Ishikawa (cell line): ENCODE measurements at regions not wholly inside any gene's neighbourhood (a gene's known extent, or its start where the extent isn't known, plus 50 kb on each side); places are given as distances from the start of the nearest gene placed in this dataset.

Experiments
- CREB1 ChIP-seq: IDR thresholded peaks from 2 replicates; pipeline ENCODE4 v1.6.1; 2012; ENCODE audit warnings: low read depth
- EGR1 ChIP-seq: IDR thresholded peaks from 2 replicates; pipeline ENCODE4 v1.6.1; 2012
- EP300 ChIP-seq: IDR thresholded peaks from 2 replicates; pipeline ENCODE4 v1.6.1; 2012; ENCODE audit warnings: borderline replicate concordance
- MAX ChIP-seq: IDR thresholded peaks from 2 replicates; pipeline ENCODE4 v1.6.1; 2012
- NFIC ChIP-seq: IDR thresholded peaks from 2 replicates; pipeline ENCODE4 v1.6.1; 2012
- TAF1 ChIP-seq: IDR thresholded peaks from 2 replicates; pipeline ENCODE4 v1.6.1; 2012; ENCODE audit warnings: low read depth, mild to moderate bottlenecking
- TCF12 ChIP-seq: IDR thresholded peaks from 2 replicates; pipeline ENCODE4 v1.6.1; 2012; ENCODE audit warnings: low read depth
- USF1 ChIP-seq: IDR thresholded peaks from 2 replicates; pipeline ENCODE4 v1.6.1; 2012

GRCh38 chr12:96098631-96099030 lies 63.2 kb upstream of the LTA4H start:
- no peak for TF ChIP-seq MAX
- no peak for TF ChIP-seq TCF12
- no peak for TF ChIP-seq TAF1
- TF ChIP-seq NFIC, result no peak
- TF ChIP-seq CREB1, result no peak
- no peak for TF ChIP-seq EGR1
- no peak for TF ChIP-seq EP300
- TF ChIP-seq USF1, result no peak
